SH-SY5Y (cell line): ENCODE measurements at regions not wholly inside any gene's neighbourhood (a gene's known extent, or its start where the extent isn't known, plus 50 kb on each side); places are given as distances from the start of the nearest gene placed in this dataset.

Source experiments
- GATA2 ChIP-seq: IDR thresholded peaks from 2 replicates; pipeline ENCODE4 v1.6.1; 2011; ENCODE audit warnings: mild to moderate bottlenecking, low read depth, low read length
- GATA3 ChIP-seq: IDR thresholded peaks from 2 replicates; pipeline ENCODE4 v1.6.1; 2011; ENCODE audit warnings: low read depth, mild to moderate bottlenecking, low read length, moderate library complexity

DNA sequence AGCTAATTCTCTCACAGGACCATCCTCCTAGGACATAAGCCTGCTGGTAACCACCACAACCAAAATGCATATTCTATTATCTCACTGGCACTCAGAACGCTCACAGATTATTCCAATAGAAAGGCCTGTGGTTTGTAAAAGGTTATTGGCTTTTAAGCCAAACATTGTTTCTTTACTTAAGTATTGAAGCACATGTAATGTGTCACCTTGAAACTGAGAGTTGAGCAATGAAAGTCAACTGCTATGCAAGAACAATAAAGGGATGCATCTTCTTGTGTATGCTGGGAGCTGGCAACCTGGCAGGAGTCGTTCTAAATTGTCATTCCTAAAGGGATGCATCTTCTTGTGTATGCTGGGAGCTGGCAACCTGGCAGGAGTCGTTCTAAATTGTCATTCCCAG is 298.6 kb upstream of the DNAJC19 start:
- TF ChIP-seq GATA2 (no peak), GATA3 (no peak)
